Activated CD8-positive, alpha-beta memory T cell treated with anti-CD3 and anti-CD28 coated beads, Interleukin-2, amount 10 ng/mL, durations not matched to agents 7 days and 5 days (primary cell): ENCODE measurements at regions not wholly inside any gene's neighbourhood (a gene's known extent, or its start where the extent isn't known, plus 50 kb on each side); places are given as distances from the start of the nearest gene placed in this dataset.
"Not testable (repeated sequence)": the region's sequence is repeated elsewhere in the genome, so short reads cannot be mapped to it uniquely, and the experiment has no call there.

ENCODE experiments used
- ATAC-seq: fragments of 150-1000 bp; cut with Tn5 transposase; one replicate; pipeline ENCODE4 v1.10.0; 2021; ENCODE audit warnings: moderate library complexity
- CTCF ChIA-PET: fragments of 350-600 bp; sonication (Branson Sonifier 250); formaldehyde crosslinking; loops from one replicate; lab custom pipeline; 2021; ENCODE audit warnings: antibody characterized with exemption; lab: Charles Lee
- DNase-seq: peaks from one replicate; pipeline ENCODE4 v3.0.0-alpha.2; 2020
- H3K27ac Mint-ChIP-seq: one replicate; pipeline ENCODE4 v1.8.0; 2021; ENCODE audit warnings: mild to moderate bottlenecking, mixed read lengths
- H3K27me3 Mint-ChIP-seq: one replicate; pipeline ENCODE4 v1.8.0; 2021; ENCODE audit warnings: mixed read lengths
- H3K36me3 Mint-ChIP-seq: one replicate; pipeline ENCODE4 v1.8.0; 2021; ENCODE audit warnings: mild to moderate bottlenecking, mixed read lengths
- H3K4me1 Mint-ChIP-seq: one replicate; pipeline ENCODE4 v1.8.0; 2021; ENCODE audit warnings: mixed read lengths
- H3K4me3 Mint-ChIP-seq: one replicate; pipeline ENCODE4 v1.8.0; 2021; ENCODE audit warnings: mild to moderate bottlenecking, moderate library complexity, mixed read lengths
- H3K9me3 Mint-ChIP-seq: one replicate; pipeline ENCODE4 v1.8.0; 2022; ENCODE audit warnings: low read depth, mixed read lengths

GRCh38 chr6:13874191-13874549 lies 50.6 kb upstream of the RNF182 start:
- H3K4me3 Mint-ChIP-seq: peak overlapping the region; percentile 67
- ATAC-seq (no peak), DNase-seq (no peak)
- peaks cover 8% of the 10 kb centered on the region for H3K4me1 Mint-ChIP-seq
- CTCF ChIA-PET: interaction anchor here (0.6 to 2.6 kb wide), 15 partner anchors 13 to 193 kb away, joined by 3 to 32 read pairs (median 3); no protein-coding TSS in a partner anchor
- H3K27ac Mint-ChIP-seq: no peak overlapping the region
- H3K9me3 Mint-ChIP-seq: no peaks in the 10 kb centered on the region
- H3K27me3 Mint-ChIP-seq: peaks cover 17% of the 10 kb centered on the region
- H3K36me3 Mint-ChIP-seq: no peaks in the 10 kb centered on the region

- ATAC-seq (peak; percentile 95), DNase-seq (peak; percentile 77)
- H3K27ac Mint-ChIP-seq: peak overlapping the region; percentile 22
- peak overlapping the region; percentile 67 for H3K4me3 Mint-ChIP-seq
- peaks cover 8% of the 10 kb centered on the region for H3K4me1 Mint-ChIP-seq
- H3K36me3 Mint-ChIP-seq: no peaks in the 10 kb centered on the region
- CTCF ChIA-PET: interaction anchor here (0.6 to 2.6 kb wide), 15 partner anchors 13 to 193 kb away, joined by 3 to 32 read pairs (median 3); no protein-coding TSS in a partner anchor
- H3K27me3 Mint-ChIP-seq: peaks cover 18% of the 10 kb centered on the region
- H3K9me3 Mint-ChIP-seq: no peaks in the 10 kb centered on the region
Measured at GRCh38 chr6:13873288-13874190, 51.2 kb upstream of the RNF182 start.

- CTCF ChIA-PET: interaction anchor here (1.3 to 2.6 kb wide), 2 partner anchors 194 to 196 kb away, joined by 3 to 32 read pairs; no protein-coding TSS in a partner anchor
- H3K9me3 Mint-ChIP-seq: no peaks in the 10 kb centered on the region
- no peak for DNase-seq
- no peaks in the 10 kb centered on the region for H3K36me3 Mint-ChIP-seq
- H3K27ac Mint-ChIP-seq: no peak overlapping the region
- H3K4me3 Mint-ChIP-seq: no peak overlapping the region
- ATAC-seq: no peak
- H3K4me1 Mint-ChIP-seq: peaks cover 8% of the 10 kb centered on the region
- H3K27me3 Mint-ChIP-seq: peaks cover 23% of the 10 kb centered on the region
Measured at GRCh38 chr6:13872681-13873080, 52.1 kb upstream of the RNF182 start.

GRCh38 chr6:13872006-13872405 lies 52.7 kb upstream of the RNF182 start:
- CTCF ChIA-PET: interaction anchor here (1.3 to 1.9 kb wide), 2 partner anchors 194 to 197 kb away, joined by 3 to 6 read pairs; no protein-coding TSS in a partner anchor
- H3K4me3 Mint-ChIP-seq, H3K36me3 Mint-ChIP-seq: not testable (repeated sequence)

GRCh38 chr6:13870214-13870830 lies 54.4 kb upstream of the RNF182 start:
- Mint-ChIP-seq H3K4me3 (no peak overlapping the region), H3K27me3 (peaks cover 30% of the 10 kb centered on the region), H3K4me1 (peaks cover 8% of the 10 kb centered on the region), H3K9me3 (no peaks in the 10 kb centered on the region), H3K36me3 (no peaks in the 10 kb centered on the region), H3K27ac (no peak overlapping the region)
- no peak for ATAC-seq
- no peak for DNase-seq
- CTCF ChIA-PET: interaction anchor here (0.8 to 1.9 kb wide), 4 partner anchors 16 to 196 kb away, joined by 3 to 6 read pairs (median 3); no protein-coding TSS in a partner anchor

More at GRCh38 chr6:13872006-13872405, 52.7 kb upstream of the RNF182 start:
- H3K27me3 Mint-ChIP-seq: peaks cover 27% of the 10 kb centered on the region
- ATAC-seq, DNase-seq, H3K27ac Mint-ChIP-seq, H3K9me3 Mint-ChIP-seq, H3K4me1 Mint-ChIP-seq: not testable (repeated sequence)

- H3K27ac Mint-ChIP-seq: no peak overlapping the region
- CTCF ChIA-PET: no interaction called here
- ATAC-seq: no peak
- H3K27me3 Mint-ChIP-seq: peaks cover 39% of the 10 kb centered on the region
- no peak for DNase-seq
- H3K4me1 Mint-ChIP-seq: peaks cover 4% of the 10 kb centered on the region
- no peaks in the 10 kb centered on the region for H3K9me3 Mint-ChIP-seq
- H3K36me3 Mint-ChIP-seq: no peaks in the 10 kb centered on the region
- no peak overlapping the region for H3K4me3 Mint-ChIP-seq
Measured at GRCh38 chr6:13868236-13868635, 53.9 kb upstream of the MCUR1 start.

- Mint-ChIP-seq H3K27me3 (peaks cover 42% of the 10 kb centered on the region), H3K36me3 (peaks cover 2% of the 10 kb centered on the region), H3K9me3 (no peaks in the 10 kb centered on the region), H3K4me1 (no peaks in the 10 kb centered on the region), H3K4me3 (no peak overlapping the region), H3K27ac (no peak overlapping the region)
- CTCF ChIA-PET: interaction anchor here (0.5 to 1.2 kb wide), 2 partner anchors 13 to 77 kb away, joined by 3 read pairs; no protein-coding TSS in a partner anchor
- DNase-seq: no peak
- no peak for ATAC-seq
Measured at GRCh38 chr6:13866301-13866700, 51.9 kb upstream of the MCUR1 start.

GRCh38 chr6:13865141-13865540 lies 50.8 kb upstream of the MCUR1 start:
- H3K9me3 Mint-ChIP-seq: peaks cover 3% of the 10 kb centered on the region
- no peak overlapping the region for H3K27ac Mint-ChIP-seq
- peaks cover 2% of the 10 kb centered on the region for H3K36me3 Mint-ChIP-seq
- no peak overlapping the region for H3K4me3 Mint-ChIP-seq
- CTCF ChIA-PET: no interaction called here
- H3K27me3 Mint-ChIP-seq: peaks cover 52% of the 10 kb centered on the region
- DNase-seq (no peak), ATAC-seq (no peak)
- peaks cover 2% of the 10 kb centered on the region for H3K4me1 Mint-ChIP-seq

GRCh38 chr6:13864669-13865068 lies 50.3 kb upstream of the MCUR1 start:
- H3K4me3 Mint-ChIP-seq, H3K9me3 Mint-ChIP-seq, ATAC-seq, DNase-seq, H3K4me1 Mint-ChIP-seq, H3K36me3 Mint-ChIP-seq, H3K27ac Mint-ChIP-seq, CTCF ChIA-PET: not testable (repeated sequence)
- peaks cover 50% of the 10 kb centered on the region for H3K27me3 Mint-ChIP-seq
